Activated naive CD4-positive, alpha-beta T cell treated with anti-CD3 and anti-CD28 coated beads, Interleukin-2, amount 10 ng/mL, durations not matched to agents 7 days and 5 days (primary cell): ENCODE measurements at regions not wholly inside any gene's neighbourhood (a gene's known extent, or its start where the extent isn't known, plus 50 kb on each side); places are given as distances from the start of the nearest gene placed in this dataset.

ENCODE experiments used
- CTCF ChIA-PET: fragments of 350-600 bp; sonication (Branson Sonifier 250); formaldehyde crosslinking; loops from one replicate; lab custom pipeline; 2021; ENCODE audit warnings: antibody characterized with exemption; lab: Charles Lee
- DNase-seq: peaks from one replicate; pipeline ENCODE4 v3.0.0-alpha.2; 2020
- H3K27ac Mint-ChIP-seq: one replicate; pipeline ENCODE4 v1.8.0; 2021; ENCODE audit warnings: mild to moderate bottlenecking, moderate library complexity, mixed read lengths
- H3K27me3 Mint-ChIP-seq: one replicate; pipeline ENCODE4 v1.8.0; 2021; ENCODE audit warnings: mild to moderate bottlenecking, mixed read lengths
- H3K36me3 Mint-ChIP-seq: one replicate; pipeline ENCODE4 v1.8.0; 2021; ENCODE audit warnings: mixed read lengths
- H3K4me1 Mint-ChIP-seq: one replicate; pipeline ENCODE4 v1.8.0; 2021; ENCODE audit warnings: mixed read lengths
- H3K4me3 Mint-ChIP-seq: one replicate; pipeline ENCODE4 v1.8.0; 2021; ENCODE audit warnings: mild to moderate bottlenecking, moderate library complexity, mixed read lengths
- H3K9me3 Mint-ChIP-seq: one replicate; pipeline ENCODE4 v1.8.0; 2021; ENCODE audit warnings: mixed read lengths

GRCh38 chr1:34655875-34656240 is 99.0 kb upstream of the GJB5 start:
- Mint-ChIP-seq H3K27me3 (peaks cover 20% of the 10 kb centered on the region), H3K4me3 (no peak overlapping the region), H3K36me3 (no peaks in the 10 kb centered on the region), H3K4me1 (no peaks in the 10 kb centered on the region), H3K9me3 (no peaks in the 10 kb centered on the region), H3K27ac (no peak overlapping the region)
- no peak for DNase-seq
- CTCF ChIA-PET, result no interaction called here

- Mint-ChIP-seq H3K4me3 (no peak overlapping the region), H3K9me3 (no peaks in the 10 kb centered on the region), H3K27me3 (peaks cover 20% of the 10 kb centered on the region), H3K27ac (no peak overlapping the region), H3K36me3 (no peaks in the 10 kb centered on the region), H3K4me1 (no peaks in the 10 kb centered on the region)
- CTCF ChIA-PET, result no interaction called here
- no peak for DNase-seq
Observed at GRCh38 chr1:34656299-34656698, 98.5 kb upstream of the GJB5 start.

- Mint-ChIP-seq H3K4me1 (no peaks in the 10 kb centered on the region), H3K36me3 (no peaks in the 10 kb centered on the region), H3K27ac (no peak overlapping the region), H3K27me3 (peaks cover 20% of the 10 kb centered on the region), H3K4me3 (no peak overlapping the region), H3K9me3 (no peaks in the 10 kb centered on the region)
- CTCF ChIA-PET, result no interaction called here
- DNase-seq, result no peak
Observed at GRCh38 chr1:34656731-34657130, 98.1 kb upstream of the GJB5 start.

GRCh38 chr1:34657266-34657665 is 97.6 kb upstream of the GJB5 start:
- Mint-ChIP-seq H3K4me3 (no peak overlapping the region), H3K27ac (no peak overlapping the region), H3K27me3 (peaks cover 21% of the 10 kb centered on the region), H3K36me3 (no peaks in the 10 kb centered on the region), H3K4me1 (no peaks in the 10 kb centered on the region), H3K9me3 (no peaks in the 10 kb centered on the region)
- CTCF ChIA-PET, result no interaction called here
- no peak for DNase-seq

- Mint-ChIP-seq H3K9me3 (no peaks in the 10 kb centered on the region), H3K4me1 (no peaks in the 10 kb centered on the region), H3K36me3 (no peaks in the 10 kb centered on the region), H3K27ac (no peak overlapping the region), H3K27me3 (peaks cover 23% of the 10 kb centered on the region), H3K4me3 (no peak overlapping the region)
- CTCF ChIA-PET, result no interaction called here
- DNase-seq, result no peak
Observed at GRCh38 chr1:34657849-34658248, 97.0 kb upstream of the GJB5 start.

- no peaks in the 10 kb centered on the region for H3K9me3 Mint-ChIP-seq
- H3K36me3 Mint-ChIP-seq, result no peaks in the 10 kb centered on the region
- no peaks in the 10 kb centered on the region for H3K4me1 Mint-ChIP-seq
- H3K27me3 Mint-ChIP-seq, result peaks cover 19% of the 10 kb centered on the region
- no peak overlapping the region for H3K4me3 Mint-ChIP-seq
- H3K27ac Mint-ChIP-seq, result no peak overlapping the region
- CTCF ChIA-PET, result interaction anchor here (0.6 kb wide), 1 partner anchor 42 kb away, joined by 3 read pairs; no protein-coding TSS in a partner anchor
- no peak for DNase-seq
Observed at GRCh38 chr1:34663031-34663430, 91.8 kb upstream of the GJB5 start.

GRCh38 chr1:34668063-34668462 is 86.8 kb upstream of the GJB5 start:
- no peaks in the 10 kb centered on the region for H3K36me3 Mint-ChIP-seq

GRCh38 chr1:34670982-34671381 is 83.9 kb upstream of the GJB5 start:
- Mint-ChIP-seq H3K9me3 (peaks cover 5% of the 10 kb centered on the region), H3K27ac (no peak overlapping the region), H3K4me3 (no peak overlapping the region), H3K4me1 (no peaks in the 10 kb centered on the region), H3K36me3 (no peaks in the 10 kb centered on the region), H3K27me3 (peaks cover 11% of the 10 kb centered on the region)
- DNase-seq, result no peak
- CTCF ChIA-PET, result no interaction called here

More at GRCh38 chr1:34668063-34668462, 86.8 kb upstream of the GJB5 start:
- peaks cover 5% of the 10 kb centered on the region for H3K9me3 Mint-ChIP-seq
- H3K4me3 Mint-ChIP-seq, result no peak overlapping the region
- no peak overlapping the region for H3K27ac Mint-ChIP-seq
- peaks cover 16% of the 10 kb centered on the region for H3K27me3 Mint-ChIP-seq
- DNase-seq, result no peak
- CTCF ChIA-PET, result interaction anchor here (1.5 kb wide), 1 partner anchor 12 kb away, joined by 3 read pairs; no protein-coding TSS in a partner anchor
- H3K4me1 Mint-ChIP-seq, result no peaks in the 10 kb centered on the region

GRCh38 chr1:34671887-34672286 is 83.0 kb upstream of the GJB5 start:
- CTCF ChIA-PET, result no interaction called here
- Mint-ChIP-seq H3K9me3 (peaks cover 5% of the 10 kb centered on the region), H3K27ac (no peak overlapping the region), H3K4me1 (no peaks in the 10 kb centered on the region), H3K27me3 (peaks cover 14% of the 10 kb centered on the region), H3K36me3 (no peaks in the 10 kb centered on the region), H3K4me3 (no peak overlapping the region)
- DNase-seq, result no peak

- Mint-ChIP-seq H3K27me3 (peaks cover 15% of the 10 kb centered on the region), H3K27ac (no peak overlapping the region), H3K9me3 (peaks cover 2% of the 10 kb centered on the region), H3K4me3 (no peak overlapping the region), H3K36me3 (no peaks in the 10 kb centered on the region), H3K4me1 (peaks cover 13% of the 10 kb centered on the region)
- CTCF ChIA-PET, result no interaction called here
- peak; percentile 61 for DNase-seq
Observed at GRCh38 chr1:34681480-34682451, 73.1 kb upstream of the GJB5 start.

- peaks cover 13% of the 10 kb centered on the region for H3K27me3 Mint-ChIP-seq
- H3K4me3 Mint-ChIP-seq, result no peak overlapping the region
- H3K4me1 Mint-ChIP-seq, result peaks cover 13% of the 10 kb centered on the region
- DNase-seq, result no peak
- CTCF ChIA-PET, result interaction anchor here (2.5 kb wide), 1 partner anchor 60 kb away, joined by 10 read pairs; no protein-coding TSS in a partner anchor
- H3K9me3 Mint-ChIP-seq, result peaks cover 2% of the 10 kb centered on the region
- no peaks in the 10 kb centered on the region for H3K36me3 Mint-ChIP-seq
- H3K27ac Mint-ChIP-seq, result no peak overlapping the region
Observed at GRCh38 chr1:34682452-34683223, 72.2 kb upstream of the GJB5 start.

- Mint-ChIP-seq H3K4me1 (peaks cover 13% of the 10 kb centered on the region), H3K36me3 (no peaks in the 10 kb centered on the region), H3K4me3 (no peak overlapping the region), H3K27me3 (peaks cover 20% of the 10 kb centered on the region), H3K27ac (no peak overlapping the region), H3K9me3 (peaks cover 2% of the 10 kb centered on the region)
- DNase-seq, result no peak
- CTCF ChIA-PET, result interaction anchor here (1.1 to 2.5 kb wide), 2 partner anchors 16 to 59 kb away, joined by 3 to 10 read pairs; no protein-coding TSS in a partner anchor
Observed at GRCh38 chr1:34683616-34684015, 71.2 kb upstream of the GJB5 start.

GRCh38 chr1:34684266-34684665 is 70.6 kb upstream of the GJB5 start:
- Mint-ChIP-seq H3K9me3 (peaks cover 2% of the 10 kb centered on the region), H3K4me1 (peaks cover 13% of the 10 kb centered on the region), H3K27me3 (peaks cover 19% of the 10 kb centered on the region), H3K4me3 (no peak overlapping the region), H3K27ac (peak overlapping the region; percentile 35), H3K36me3 (no peaks in the 10 kb centered on the region)
- DNase-seq, result peak; percentile 38
- CTCF ChIA-PET, result interaction anchor here (1.1 to 2.5 kb wide), 2 partner anchors 15 to 58 kb away, joined by 3 to 10 read pairs; no protein-coding TSS in a partner anchor

- peaks cover 2% of the 10 kb centered on the region for H3K9me3 Mint-ChIP-seq
- H3K36me3 Mint-ChIP-seq, result no peaks in the 10 kb centered on the region
- H3K27me3 Mint-ChIP-seq, result peaks cover 19% of the 10 kb centered on the region
- H3K4me3 Mint-ChIP-seq, result no peak overlapping the region
- no peak overlapping the region for H3K27ac Mint-ChIP-seq
- peaks cover 13% of the 10 kb centered on the region for H3K4me1 Mint-ChIP-seq
- no peak for DNase-seq
- CTCF ChIA-PET, result interaction anchor here (0.7 to 2.5 kb wide), 2 partner anchors 57 to 571 kb away, joined by 3 to 10 read pairs; no protein-coding TSS in a partner anchor
Observed at GRCh38 chr1:34685225-34685624, 69.6 kb upstream of the GJB5 start.
